Lung (tissue), 11 donors: ENCODE measurements at regions not wholly inside any gene's neighbourhood (a gene's known extent, or its start where the extent isn't known, plus 50 kb on each side); places are given as distances from the start of the nearest gene placed in this dataset.
"Not testable (repeated sequence)": the region's sequence is repeated elsewhere in the genome, so short reads cannot be mapped to it uniquely, and the experiment has no call there.

Source experiments
- ATAC-seq: fragments of 200-7000 bp; cut with Tn5 transposase; one replicate; pipeline ENCODE4 v1.9.1; 2020; ENCODE audit warnings: moderate number of reproducible peaks; ENCODE audit not compliant: insufficient read depth, low FRiP score
- DNase-seq, 3 donors: peaks; one replicate each; pipeline ENCODE4 v3.0.0-alpha.2; 2013 to 2017
- H3K27ac ChIP-seq, 2 donors: one replicate each; pipeline ENCODE4 v1.5.1; 2013; ENCODE audit warnings: mild to moderate bottlenecking in 2 of 2, moderate library complexity in 2 of 2, control low read depth in 1 of 2, inconsistent platforms in 1 of 2, low read depth in 1 of 2, low read length in 1 of 2
- H3K27me3 ChIP-seq, 3 donors: one replicate each; pipeline ENCODE4 v1.5.1; 2013; ENCODE audit warnings: low read length in 2 of 3; ENCODE audit not compliant: control insufficient read depth in 3 of 3, insufficient read depth in 3 of 3
- H3K36me3 ChIP-seq, 4 donors: one replicate each; pipeline ENCODE4 v1.5.1; 2013; ENCODE audit warnings: low read length in 4 of 4, mild to moderate bottlenecking in 1 of 4, moderate library complexity in 1 of 4; ENCODE audit not compliant: control insufficient read depth in 4 of 4, insufficient read depth in 4 of 4
- H3K4me1 ChIP-seq, 5 donors: one replicate each; pipeline ENCODE4 v1.5.1; 2013; ENCODE audit warnings: low read length in 5 of 5, mild to moderate bottlenecking in 2 of 5, moderate library complexity in 1 of 5; ENCODE audit not compliant: control insufficient read depth in 5 of 5, insufficient read depth in 5 of 5
- H3K4me3 ChIP-seq: one replicate; pipeline ENCODE4 v1.5.1; 2013; ENCODE audit warnings: mild to moderate bottlenecking, control low read depth, moderate library complexity
- H3K9ac ChIP-seq, 2 donors: one replicate each; pipeline ENCODE4 v1.5.1; 2013; ENCODE audit warnings: low read length in 2 of 2, control low read depth in 1 of 2; ENCODE audit not compliant: insufficient read depth in 1 of 2
- H3K9me3 ChIP-seq, 4 donors: one replicate each; pipeline ENCODE4 v1.5.1; 2013; ENCODE audit warnings: low read length in 3 of 4, mild to moderate bottlenecking in 1 of 4, moderate library complexity in 1 of 4; ENCODE audit not compliant: control insufficient read depth in 4 of 4, insufficient read depth in 3 of 4
- CTCF ChIP-seq: IDR thresholded peaks from 2 replicates; pipeline ENCODE4 v1.5.1; 2012; ENCODE audit warnings: mild to moderate bottlenecking; ENCODE audit errors: control extremely low read depth, extremely low read depth
- WGBS, 2 donors: extraction: QIAGEN DNeasy Blood & Tissue Kit; methylation state at CpG; one replicate each; pipeline ENCODE4 v1.1.7; 2013; 5-methylcytosine and 5-hydroxymethylcytosine counted together
- donor health status: control.
- donor health status: control.
- donor health status: Bipolar disorder and iron deficiency.
- donor health status: healthy.
- donor health status: DM: yes; HTN: yes; CAD: no.

- ATAC-seq (no peak), DNase-seq (no peak)
- 81 to 87% methylated on average over 3 of the region's 3 CpGs for WGBS, 2 donors
- no peak overlapping the region for H3K9ac ChIP-seq
- no peak for TF ChIP-seq CTCF
- no peaks in the 10 kb centered on the region for H3K36me3 ChIP-seq
- H3K27me3 ChIP-seq: no peaks in the 10 kb centered on the region
- no peak overlapping the region for H3K27ac ChIP-seq
- H3K9me3 ChIP-seq: no peaks in the 10 kb centered on the region
- H3K4me3 ChIP-seq: no peak overlapping the region
- no peaks in the 10 kb centered on the region for H3K4me1 ChIP-seq
Measured at GRCh38 chr14:41423503-41423902, 183.2 kb upstream of the LRFN5 start.

- DNase-seq, H3K9me3 ChIP-seq, H3K27ac ChIP-seq, H3K27me3 ChIP-seq, H3K4me3 ChIP-seq, H3K36me3 ChIP-seq, H3K9ac ChIP-seq, H3K4me1 ChIP-seq, ATAC-seq: not testable (repeated sequence)
- 95 to 97% methylated on average over 6 of the region's 6 CpGs for WGBS, 2 donors
Measured at GRCh38 chr14:41421308-41421707, 185.4 kb upstream of the LRFN5 start.

GRCh38 chr14:41419709-41420108 is 187.0 kb upstream of the LRFN5 start:
- H3K27ac ChIP-seq: no peak overlapping the region
- H3K4me3 ChIP-seq: no peak overlapping the region
- H3K27me3 ChIP-seq: no peaks in the 10 kb centered on the region
- ATAC-seq: no peak
- H3K36me3 ChIP-seq: no peaks in the 10 kb centered on the region
- no peak for TF ChIP-seq CTCF
- WGBS, 2 donors: 88 to 94% methylated on average over 4 of the region's 4 CpGs
- H3K4me1 ChIP-seq: no peaks in the 10 kb centered on the region
- H3K9ac ChIP-seq: no peak overlapping the region
- no peak for DNase-seq
- H3K9me3 ChIP-seq: no peaks in the 10 kb centered on the region

- no peaks in the 10 kb centered on the region for H3K27me3 ChIP-seq
- H3K4me1 ChIP-seq: no peaks in the 10 kb centered on the region
- no peaks in the 10 kb centered on the region for H3K9me3 ChIP-seq
- H3K4me3 ChIP-seq: no peak overlapping the region
- ATAC-seq (no peak), DNase-seq (no peak)
- H3K9ac ChIP-seq: no peak overlapping the region
- H3K36me3 ChIP-seq: no peaks in the 10 kb centered on the region
- WGBS, 2 donors: 65 to 70% methylated on average over 5 of the region's 5 CpGs
- TF ChIP-seq CTCF: no peak
- no peak overlapping the region for H3K27ac ChIP-seq
Measured at GRCh38 chr14:41418851-41419250, 187.8 kb upstream of the LRFN5 start.
